ENCODE measurements at regions not wholly inside any gene's neighbourhood (a gene's known extent, or its start where the extent isn't known, plus 50 kb on each side); places are given as distances from the start of the nearest gene placed in this dataset.

DNA sequence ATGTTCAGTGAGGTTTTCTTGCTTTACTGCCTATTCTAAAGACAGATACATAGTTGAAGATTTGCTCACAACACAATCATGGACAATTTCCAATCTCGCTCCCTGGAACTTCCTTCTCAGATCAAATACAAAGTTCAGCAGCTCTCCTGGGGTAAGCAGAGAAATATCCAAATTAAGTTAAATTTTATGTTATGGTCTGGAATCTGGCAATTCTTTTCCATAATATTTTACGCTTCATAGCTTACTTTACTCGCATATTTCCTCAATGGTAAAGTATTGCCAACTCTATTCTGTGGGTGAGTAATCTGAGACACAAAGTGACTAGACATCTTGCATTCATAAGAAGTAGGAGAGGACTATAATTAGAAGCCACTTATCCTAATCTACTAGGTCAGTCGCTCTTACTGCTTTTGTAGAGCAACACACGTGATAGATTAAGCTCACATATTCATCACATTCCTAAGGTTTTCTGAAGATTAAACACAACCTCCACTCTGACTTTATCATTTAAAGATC lies 529.4 kb downstream of the CCDC85A start:
- no peak overlapping the region for H3K9ac ChIP-seq (ENCODE audit: low read length in 3 of 3)
- no peaks in the 10 kb centered on the region for H3K9me3 ChIP-seq (ENCODE audit: control insufficient read depth in 2 of 3, insufficient read depth in 1 of 3, low read length in 3 of 3)
- intact Hi-C loops (cut with DNase I), result no loop called here
- no peaks in the 10 kb centered on the region for H3K4me1 ChIP-seq (ENCODE audit: control insufficient read depth in 2 of 3, insufficient read depth in 2 of 3, low read depth in 1 of 3, low read length in 3 of 3)
- no peak overlapping the region for H3K4me3 ChIP-seq (ENCODE audit: low read length in 3 of 3)
- no peaks in the 10 kb centered on the region for H3K36me3 ChIP-seq (ENCODE audit: control insufficient read depth in 2 of 3, insufficient read depth in 3 of 3, low read length in 3 of 3)
- H3K27ac ChIP-seq (ENCODE audit: low read depth in 2 of 2, low read length in 2 of 2), result no peak overlapping the region
- H3K27me3 ChIP-seq (ENCODE audit: control insufficient read depth, insufficient read depth, low read length), result no peaks in the 10 kb centered on the region
- FAIRE-seq (no peak), DNase-seq (no peak)
- TF ChIP-seq, protein P1, sequence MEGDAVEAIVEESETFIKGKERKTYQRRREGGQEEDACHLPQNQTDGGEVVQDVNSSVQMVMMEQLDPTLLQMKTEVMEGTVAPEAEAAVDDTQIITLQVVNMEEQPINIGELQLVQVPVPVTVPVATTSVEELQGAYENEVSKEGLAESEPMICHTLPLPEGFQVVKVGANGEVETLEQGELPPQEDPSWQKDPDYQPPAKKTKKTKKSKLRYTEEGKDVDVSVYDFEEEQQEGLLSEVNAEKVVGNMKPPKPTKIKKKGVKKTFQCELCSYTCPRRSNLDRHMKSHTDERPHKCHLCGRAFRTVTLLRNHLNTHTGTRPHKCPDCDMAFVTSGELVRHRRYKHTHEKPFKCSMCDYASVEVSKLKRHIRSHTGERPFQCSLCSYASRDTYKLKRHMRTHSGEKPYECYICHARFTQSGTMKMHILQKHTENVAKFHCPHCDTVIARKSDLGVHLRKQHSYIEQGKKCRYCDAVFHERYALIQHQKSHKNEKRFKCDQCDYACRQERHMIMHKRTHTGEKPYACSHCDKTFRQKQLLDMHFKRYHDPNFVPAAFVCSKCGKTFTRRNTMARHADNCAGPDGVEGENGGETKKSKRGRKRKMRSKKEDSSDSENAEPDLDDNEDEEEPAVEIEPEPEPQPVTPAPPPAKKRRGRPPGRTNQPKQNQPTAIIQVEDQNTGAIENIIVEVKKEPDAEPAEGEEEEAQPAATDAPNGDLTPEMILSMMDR (IDR thresholded peaks at IDR 0.05; ENCODE audit: borderline replicate concordance, extremely low read depth, insufficient read depth), result no peak

DNA sequence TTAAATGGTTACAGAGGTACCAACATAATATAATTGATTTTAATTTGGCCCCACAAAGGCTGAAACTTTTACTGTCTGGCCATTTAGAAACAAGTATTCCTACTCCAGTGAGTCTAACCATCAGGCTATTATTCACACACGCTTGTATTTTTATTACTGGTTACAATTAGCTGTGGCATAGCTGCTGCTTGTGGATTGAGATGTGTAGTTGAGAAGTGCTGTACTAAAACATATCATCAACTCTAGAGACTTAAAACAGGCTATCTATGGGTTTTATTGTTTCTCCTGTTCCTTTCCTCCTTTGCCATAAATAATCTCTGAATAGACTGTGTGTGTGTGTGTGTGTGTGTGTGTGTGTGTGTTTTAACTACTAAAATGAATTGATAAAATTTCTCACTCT lies 530.2 kb downstream of the CCDC85A start:
- no peaks in the 10 kb centered on the region for H3K27me3 ChIP-seq (ENCODE audit: control insufficient read depth, insufficient read depth, low read length)
- no peaks in the 10 kb centered on the region for H3K4me1 ChIP-seq (ENCODE audit: control insufficient read depth in 2 of 3, insufficient read depth in 2 of 3, low read depth in 1 of 3, low read length in 3 of 3)
- intact Hi-C loops (cut with DNase I), result no loop called here
- TF ChIP-seq, protein P1 (IDR thresholded peaks at IDR 0.05; ENCODE audit: borderline replicate concordance, extremely low read depth, insufficient read depth), result no peak
- DNase-seq (no peak), FAIRE-seq (no peak)
- no peak overlapping the region for H3K4me3 ChIP-seq (ENCODE audit: low read length in 3 of 3)
- H3K36me3 ChIP-seq (ENCODE audit: control insufficient read depth in 2 of 3, insufficient read depth in 3 of 3, low read length in 3 of 3), result no peaks in the 10 kb centered on the region
- no peak overlapping the region for H3K9ac ChIP-seq (ENCODE audit: low read length in 3 of 3)
- H3K9me3 ChIP-seq (ENCODE audit: control insufficient read depth in 2 of 3, insufficient read depth in 1 of 3, low read length in 3 of 3), result no peaks in the 10 kb centered on the region
- no peak overlapping the region for H3K27ac ChIP-seq (ENCODE audit: low read depth in 2 of 2, low read length in 2 of 2)

DNA sequence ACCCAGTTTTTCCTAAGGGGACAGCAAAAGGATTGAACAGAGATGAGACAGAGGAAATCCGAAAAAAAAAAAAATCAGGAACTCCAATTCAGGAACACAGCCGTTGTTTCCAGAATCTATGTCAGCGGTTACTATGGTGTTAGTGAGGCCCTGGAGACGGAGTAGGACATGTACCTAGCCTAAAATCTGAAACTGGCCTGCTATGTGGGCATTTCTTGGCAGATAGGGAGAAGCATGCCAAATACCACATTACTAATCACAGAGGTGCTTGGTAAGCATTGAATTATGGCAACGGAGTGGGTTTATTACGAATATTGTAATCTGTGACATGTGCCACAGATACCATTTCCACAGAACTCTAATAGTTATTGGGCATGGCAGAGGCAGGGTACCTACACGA lies 530.6 kb downstream of the CCDC85A start:
- no peaks in the 10 kb centered on the region for H3K4me1 ChIP-seq (ENCODE audit: control insufficient read depth in 2 of 3, insufficient read depth in 2 of 3, low read depth in 1 of 3, low read length in 3 of 3)
- TF ChIP-seq, protein P1 (IDR thresholded peaks at IDR 0.05; ENCODE audit: borderline replicate concordance, extremely low read depth, insufficient read depth), result no peak
- H3K27me3 ChIP-seq (ENCODE audit: control insufficient read depth, insufficient read depth, low read length), result no peaks in the 10 kb centered on the region
- no peaks in the 10 kb centered on the region for H3K36me3 ChIP-seq (ENCODE audit: control insufficient read depth in 2 of 3, insufficient read depth in 3 of 3, low read length in 3 of 3)
- no peak overlapping the region for H3K4me3 ChIP-seq (ENCODE audit: low read length in 3 of 3)
- intact Hi-C loops (cut with DNase I), result no loop called here
- H3K9me3 ChIP-seq (ENCODE audit: control insufficient read depth in 2 of 3, insufficient read depth in 1 of 3, low read length in 3 of 3), result no peaks in the 10 kb centered on the region
- H3K9ac ChIP-seq (ENCODE audit: low read length in 3 of 3), result no peak overlapping the region
- FAIRE-seq (no peak), DNase-seq (no peak)
- no peak overlapping the region for H3K27ac ChIP-seq (ENCODE audit: low read depth in 2 of 2, low read length in 2 of 2)

DNA sequence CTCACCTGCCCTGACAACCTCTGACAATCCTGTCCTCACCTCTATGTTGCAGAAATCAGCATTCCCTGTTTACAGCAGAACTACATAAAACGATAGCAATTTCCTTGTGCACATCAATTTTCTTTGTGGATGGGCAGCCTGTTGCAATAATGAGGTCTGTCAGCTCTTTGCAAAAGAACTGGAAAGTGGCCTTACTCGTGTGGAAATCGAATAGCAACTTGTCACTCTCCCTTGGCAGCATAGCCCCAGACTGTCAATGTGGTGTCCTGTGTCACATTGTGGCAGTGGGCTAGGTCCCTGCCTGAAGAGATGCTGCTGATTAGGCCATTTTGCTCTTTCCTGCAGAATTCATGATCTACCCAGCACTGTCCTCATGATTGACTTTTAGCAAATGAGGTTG lies 531.9 kb downstream of the CCDC85A start:
- H3K36me3 ChIP-seq (ENCODE audit: control insufficient read depth in 2 of 3, insufficient read depth in 3 of 3, low read length in 3 of 3), result no peaks in the 10 kb centered on the region
- no peak overlapping the region for H3K9ac ChIP-seq (ENCODE audit: low read length in 3 of 3)
- no peak overlapping the region for H3K4me3 ChIP-seq (ENCODE audit: low read length in 3 of 3)
- no peaks in the 10 kb centered on the region for H3K27me3 ChIP-seq (ENCODE audit: control insufficient read depth, insufficient read depth, low read length)
- H3K9me3 ChIP-seq (ENCODE audit: control insufficient read depth in 2 of 3, insufficient read depth in 1 of 3, low read length in 3 of 3), result no peaks in the 10 kb centered on the region
- intact Hi-C loops (cut with DNase I), result no loop called here
- TF ChIP-seq, protein P1 (IDR thresholded peaks at IDR 0.05; ENCODE audit: borderline replicate concordance, extremely low read depth, insufficient read depth), result no peak
- no peak overlapping the region for H3K27ac ChIP-seq (ENCODE audit: low read depth in 2 of 2, low read length in 2 of 2)
- H3K4me1 ChIP-seq (ENCODE audit: control insufficient read depth in 2 of 3, insufficient read depth in 2 of 3, low read depth in 1 of 3, low read length in 3 of 3), result no peaks in the 10 kb centered on the region
- FAIRE-seq, result no peak
- DNase-seq, result no peak

Measured in kidney (tissue), 13 donors.